HL-60/S4 treated with retinoic acid at 250 ng/mL for 4 days and 3 days (cell line): ENCODE measurements at regions not wholly inside any gene's neighbourhood (a gene's known extent, or its start where the extent isn't known, plus 50 kb on each side); places are given as distances from the start of the nearest gene placed in this dataset.
"Not testable (repeated sequence)": the region's sequence is repeated elsewhere in the genome, so short reads cannot be mapped to it uniquely, and the experiment has no call there.

Experiments
- in situ Hi-C: fragments of 300-500 bp; cut with MboI; formaldehyde crosslinking; loops from 2 replicates; pipeline ENCODE4 v1.7.0; 2022; ENCODE audit warnings: low sequenced_read_pairs

- in situ Hi-C loops: no loop called here
Observed at GRCh38 chr13:107712145-107712860, 503.0 kb downstream of the LIG4 start.

GRCh38 chr13:107690181-107690580 lies 525.2 kb downstream of the LIG4 start:
- in situ Hi-C loops: no loop called here

GRCh38 chr13:107685876-107686275 lies 529.5 kb downstream of the LIG4 start:
- in situ Hi-C loops: no loop called here

DNA sequence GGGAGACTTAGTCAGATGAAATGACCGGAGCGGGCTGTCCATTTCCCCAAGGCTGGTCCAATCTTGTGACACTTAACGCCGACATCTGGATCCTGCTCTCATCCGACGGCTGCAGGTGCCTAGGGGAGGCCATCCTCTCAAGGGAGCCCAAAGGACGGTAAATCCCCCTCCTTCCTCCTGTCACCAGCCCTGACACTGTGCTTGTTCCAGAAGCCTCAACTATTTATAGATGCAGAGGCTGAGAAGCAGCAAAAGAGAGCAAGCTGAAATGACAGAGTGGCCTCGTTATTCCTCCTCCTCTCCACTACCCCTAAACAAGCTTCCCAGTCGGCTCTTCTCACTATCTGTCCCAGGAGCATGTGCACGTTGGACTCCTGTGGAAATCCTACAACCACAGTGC lies 533.7 kb downstream of the LIG4 start:
- in situ Hi-C loops: no loop called here

GRCh38 chr13:107680115-107680514 lies 535.2 kb downstream of the LIG4 start:
- in situ Hi-C loops: no loop called here

DNA sequence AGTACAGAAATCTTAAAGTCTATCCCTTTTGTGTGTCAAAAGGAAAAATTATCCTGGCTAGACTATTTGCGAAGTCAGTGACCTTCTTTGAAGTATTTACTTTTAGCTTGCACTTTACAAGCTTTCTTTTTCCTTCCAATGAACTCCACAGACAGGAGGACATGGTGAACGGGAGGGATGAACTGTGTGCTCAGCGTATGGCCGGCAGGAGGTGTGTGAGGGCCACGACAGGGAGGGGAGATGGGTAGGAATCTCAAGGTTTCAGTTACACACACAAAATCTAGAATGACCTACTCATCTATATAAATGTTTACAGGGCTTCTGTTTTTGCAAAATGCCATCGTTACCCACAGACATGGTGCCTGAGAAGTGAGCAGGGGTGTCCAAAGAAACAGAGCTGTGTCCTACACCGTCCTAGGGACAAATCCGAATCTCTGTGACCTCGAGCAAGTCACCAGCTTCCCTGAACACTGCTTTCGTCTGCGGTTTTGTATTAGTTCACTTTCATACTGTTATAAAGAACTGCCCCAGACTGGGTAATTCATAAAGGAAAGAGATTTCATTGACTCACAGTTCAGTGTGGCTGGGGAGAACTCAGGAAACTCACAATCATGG lies 537.2 kb downstream of the LIG4 start:
- in situ Hi-C loops: no loop called here

DNA sequence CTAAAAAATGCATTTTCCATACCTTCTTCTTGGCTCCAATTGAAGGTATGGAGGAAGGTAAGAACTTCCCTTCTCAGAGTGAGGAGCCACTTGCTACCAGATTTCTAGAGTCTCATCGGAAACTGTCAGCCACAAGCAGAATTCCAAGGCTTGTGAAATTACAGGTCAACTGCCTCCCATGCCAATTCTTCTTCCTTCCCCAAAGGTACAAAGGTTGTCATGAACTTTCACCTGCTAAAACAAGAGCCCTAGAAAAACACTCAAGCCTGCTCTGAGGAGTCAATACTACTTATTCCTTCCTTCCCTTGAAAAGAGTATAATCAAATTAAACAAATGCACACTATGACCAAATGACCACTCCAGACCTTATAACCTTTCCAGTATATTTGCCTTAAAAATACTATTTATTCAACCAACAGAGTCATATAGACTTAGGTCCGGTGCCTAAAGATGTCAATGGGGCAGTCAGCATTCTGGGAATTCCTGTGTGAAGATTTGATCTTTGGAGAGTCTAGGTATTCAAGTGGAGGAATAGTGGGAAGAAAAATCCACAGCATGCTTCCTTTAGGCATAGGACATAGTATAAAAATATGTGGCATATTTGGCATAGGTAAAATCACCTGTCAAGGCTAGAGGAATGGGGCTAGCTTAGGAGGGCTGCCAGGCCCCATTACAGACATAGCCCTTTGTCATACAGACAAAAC lies 539.3 kb downstream of the LIG4 start:
- in situ Hi-C loops: no loop called here

GRCh38 chr13:107669391-107669993 lies 545.8 kb downstream of the LIG4 start:
- in situ Hi-C loops: loop anchor here (25.0 kb wide), 1 partner anchor 457 kb away; no protein-coding TSS in a partner anchor

DNA sequence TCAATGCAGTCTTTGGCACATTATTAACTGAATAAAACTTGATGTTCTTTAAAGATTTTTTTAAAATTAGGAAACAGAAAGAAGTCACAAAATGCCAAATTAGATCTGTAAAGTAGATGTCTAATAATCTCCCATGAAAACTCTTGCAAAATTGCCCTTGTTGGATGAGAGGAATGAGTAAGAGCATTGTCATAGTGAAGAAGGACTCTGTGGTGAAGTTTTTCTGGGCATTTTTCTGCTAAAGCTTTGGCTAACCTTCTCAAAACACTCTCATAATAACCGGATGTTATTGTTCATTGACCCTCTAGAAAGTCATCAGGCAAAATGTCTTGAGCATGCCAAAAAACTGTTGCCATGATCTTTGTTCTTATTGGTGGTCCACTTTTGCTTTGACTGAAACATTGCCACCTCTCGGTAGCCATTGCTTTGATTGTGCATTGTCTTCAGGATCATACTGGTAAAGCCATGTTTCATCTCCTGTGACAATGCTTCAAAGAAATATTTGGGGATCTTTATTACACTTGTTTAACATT lies 549.3 kb downstream of the LIG4 start:
- in situ Hi-C loops: loop anchor here (25.0 kb wide), 1 partner anchor 454 kb away; no protein-coding TSS in a partner anchor

- in situ Hi-C loops: loop anchor here (25.0 kb wide), 1 partner anchor 438 kb away; no protein-coding TSS in a partner anchor
Observed at GRCh38 chr13:107650081-107650701, 565.1 kb downstream of the LIG4 start.

GRCh38 chr13:107649079-107649478 lies 566.3 kb downstream of the LIG4 start:
- in situ Hi-C loops: no loop called here

GRCh38 chr13:107644136-107644535 lies 571.2 kb downstream of the LIG4 start:
- in situ Hi-C loops: no loop called here

DNA sequence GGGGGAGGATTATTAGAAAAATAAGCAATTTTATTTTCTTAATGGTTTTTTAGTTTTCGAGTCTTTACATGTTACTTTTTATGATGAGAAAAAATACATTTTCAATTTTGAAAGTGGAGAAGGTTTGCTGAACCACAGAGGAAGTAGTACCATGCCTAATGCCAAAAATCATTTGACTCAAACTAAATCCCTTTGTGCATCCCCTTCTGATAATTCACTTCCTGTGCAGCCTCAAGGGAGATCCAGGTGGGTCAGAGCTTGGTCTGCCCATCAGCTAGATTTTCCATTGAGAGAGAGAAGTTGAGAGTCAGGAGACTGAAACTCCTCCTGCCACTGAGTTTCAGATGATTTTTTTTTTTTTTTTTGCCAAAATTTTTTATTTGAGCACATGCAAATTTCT lies 571.7 kb downstream of the LIG4 start:
- in situ Hi-C loops: no loop called here

GRCh38 chr13:107642831-107643230 lies 572.5 kb downstream of the LIG4 start:
- in situ Hi-C loops: no loop called here

DNA sequence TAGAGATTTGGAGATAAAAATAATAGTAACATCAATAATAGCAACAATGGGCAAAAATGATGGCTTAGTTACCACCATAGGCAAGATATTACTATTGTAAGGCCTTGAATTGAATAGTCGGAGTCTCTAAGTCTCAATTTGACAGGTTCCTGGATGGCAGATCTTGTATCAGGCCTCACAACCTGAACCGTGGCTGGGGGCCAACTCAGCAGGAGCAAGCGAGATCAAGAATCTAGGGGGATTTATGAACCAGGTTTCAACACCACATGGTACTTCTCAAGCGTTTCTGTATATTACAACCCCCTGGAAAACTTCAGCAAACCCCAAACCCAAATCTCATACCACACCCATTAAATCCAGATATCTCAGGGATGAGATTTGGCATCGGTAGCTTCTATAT lies 573.8 kb downstream of the LIG4 start:
- in situ Hi-C loops: no loop called here

GRCh38 chr13:107625648-107626047 lies 589.7 kb downstream of the LIG4 start:
- in situ Hi-C loops: no loop called here

DNA sequence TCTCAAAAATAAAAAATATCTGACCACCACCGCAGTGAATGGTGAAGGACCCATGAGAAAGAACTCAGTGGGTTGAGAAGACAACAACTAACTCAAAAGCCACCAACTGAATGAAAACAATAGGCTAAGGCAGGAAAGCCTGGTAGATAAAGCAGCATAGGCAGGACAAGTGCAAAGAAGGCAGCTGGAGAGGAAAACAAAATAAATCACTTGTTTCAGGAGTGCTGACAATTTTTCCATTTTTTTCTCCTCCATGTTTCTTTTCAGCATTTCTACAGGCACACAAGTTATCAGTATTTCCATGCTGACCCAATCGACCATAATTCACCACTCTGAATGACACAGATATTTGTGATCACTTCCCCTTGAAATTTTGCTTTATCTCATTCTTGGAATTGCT lies 597.8 kb downstream of the LIG4 start:
- in situ Hi-C loops: no loop called here

DNA sequence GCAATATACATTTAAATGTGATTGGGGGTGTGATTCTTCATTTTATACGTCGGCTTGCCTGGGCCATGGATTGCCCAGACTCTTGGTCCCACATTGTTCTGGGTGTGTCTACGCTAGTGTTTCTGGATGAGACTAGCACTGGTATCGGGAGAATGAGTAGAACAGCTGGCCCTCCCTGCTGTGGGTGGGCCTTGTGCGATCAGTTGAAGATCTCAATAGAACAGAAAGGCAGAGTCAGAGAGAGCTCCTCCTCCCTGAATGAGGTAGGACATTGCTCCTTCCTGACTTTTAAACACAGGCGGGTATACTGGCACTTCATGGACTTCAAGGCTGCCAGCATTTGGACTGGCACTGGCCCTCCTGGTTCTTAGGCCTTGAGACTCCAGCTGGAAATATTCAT lies 603.0 kb downstream of the LIG4 start:
- in situ Hi-C loops: no loop called here

- in situ Hi-C loops: no loop called here
Observed at GRCh38 chr13:107608736-107609135, 606.6 kb downstream of the LIG4 start.

- in situ Hi-C loops: no loop called here
Observed at GRCh38 chr13:107600971-107601370, 614.4 kb downstream of the LIG4 start.

DNA sequence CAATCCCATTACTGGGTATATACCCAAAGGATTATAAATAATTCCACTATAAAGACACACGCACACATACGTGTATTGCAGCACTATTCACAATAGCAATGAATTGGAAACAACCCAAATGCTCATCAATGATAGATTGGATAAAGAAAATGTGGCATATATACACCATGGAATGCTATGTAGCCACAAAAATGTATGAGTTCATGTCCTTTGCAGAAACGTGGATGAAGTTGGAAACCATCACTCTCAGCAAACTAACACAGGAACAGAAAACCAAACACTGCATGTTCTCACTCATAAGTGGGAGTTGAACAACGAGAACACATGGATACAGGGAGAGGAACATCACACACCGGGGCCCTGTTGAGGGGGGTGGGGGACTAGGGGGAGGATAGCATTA lies 619.0 kb downstream of the LIG4 start:
- in situ Hi-C loops: not testable (repeated sequence)
